ENCODE measurements at regions not wholly inside any gene's neighbourhood (a gene's known extent, or its start where the extent isn't known, plus 50 kb on each side); places are given as distances from the start of the nearest gene placed in this dataset.

- intact Hi-C loops (cut with micrococcal nuclease) = no loop called here
Observed at GRCh38 chr18:40687399-40687798, 1267.6 kb upstream of the PIK3C3 start.

- intact Hi-C loops (cut with micrococcal nuclease) = no loop called here
Observed at GRCh38 chr18:40686836-40687235, 1268.2 kb upstream of the PIK3C3 start.

DNA sequence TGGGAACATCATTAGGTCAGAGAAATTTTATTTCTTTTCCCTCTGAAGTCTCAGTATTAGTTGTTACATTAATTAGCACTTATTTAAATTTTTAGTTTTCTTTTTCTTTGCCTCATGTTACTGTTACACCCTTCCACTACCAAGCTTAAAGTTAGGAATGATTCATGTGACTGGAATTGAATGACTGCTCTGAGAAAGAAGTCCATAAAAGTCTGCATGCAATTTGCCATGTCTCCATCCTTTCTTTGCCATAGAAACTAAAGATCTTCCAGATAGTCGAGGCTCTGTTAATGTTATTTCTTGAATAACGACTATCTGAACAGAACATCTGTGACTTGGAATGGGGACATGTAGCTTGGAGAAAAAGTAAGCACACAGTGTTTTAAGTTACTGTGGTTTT is 1269.8 kb upstream of the PIK3C3 start:
- intact Hi-C loops (cut with micrococcal nuclease) = no loop called here

- intact Hi-C loops (cut with micrococcal nuclease) = no loop called here
Observed at GRCh38 chr18:40678318-40678717, 1276.7 kb upstream of the PIK3C3 start.

DNA sequence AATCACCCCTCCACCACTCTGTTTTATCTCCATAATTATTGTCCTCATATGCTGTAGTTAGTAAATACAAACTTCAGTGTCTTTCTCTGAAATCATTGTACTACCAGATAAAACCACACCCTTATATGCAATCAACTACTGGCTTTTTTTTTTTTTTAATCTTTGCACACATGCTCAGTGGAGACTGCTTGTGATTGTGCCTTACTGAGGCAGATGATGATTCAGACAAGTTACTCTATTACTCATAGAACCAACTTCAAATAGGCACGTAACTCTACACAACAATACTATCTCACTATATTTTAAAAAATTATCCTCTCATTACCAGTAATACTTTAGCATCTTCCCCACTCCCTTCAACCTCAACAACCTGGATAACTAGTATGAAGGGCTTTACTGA is 1278.4 kb upstream of the PIK3C3 start:
- intact Hi-C loops (cut with micrococcal nuclease) = no loop called here

DNA sequence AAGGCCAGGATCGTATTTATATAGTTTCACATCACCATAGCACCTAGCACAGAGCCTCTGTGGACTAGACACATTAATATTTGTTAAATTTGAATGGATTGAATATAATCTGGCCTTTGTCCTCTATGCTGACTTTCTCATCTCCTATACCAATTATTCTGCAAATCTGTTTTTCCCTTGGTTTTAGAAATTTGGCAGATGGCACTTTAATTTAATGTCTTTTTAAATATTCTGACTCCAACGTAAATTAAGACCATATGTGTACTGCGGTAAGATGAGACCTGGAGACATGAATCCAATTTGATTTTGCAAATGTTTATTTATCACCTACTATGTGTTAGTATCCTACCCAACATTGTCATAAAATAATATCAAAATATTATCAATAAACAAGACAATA is 1281.9 kb upstream of the PIK3C3 start:
- intact Hi-C loops (cut with micrococcal nuclease) = no loop called here

GRCh38 chr18:40672590-40672989 is 1282.4 kb upstream of the PIK3C3 start:
- intact Hi-C loops (cut with micrococcal nuclease) = no loop called here

DNA sequence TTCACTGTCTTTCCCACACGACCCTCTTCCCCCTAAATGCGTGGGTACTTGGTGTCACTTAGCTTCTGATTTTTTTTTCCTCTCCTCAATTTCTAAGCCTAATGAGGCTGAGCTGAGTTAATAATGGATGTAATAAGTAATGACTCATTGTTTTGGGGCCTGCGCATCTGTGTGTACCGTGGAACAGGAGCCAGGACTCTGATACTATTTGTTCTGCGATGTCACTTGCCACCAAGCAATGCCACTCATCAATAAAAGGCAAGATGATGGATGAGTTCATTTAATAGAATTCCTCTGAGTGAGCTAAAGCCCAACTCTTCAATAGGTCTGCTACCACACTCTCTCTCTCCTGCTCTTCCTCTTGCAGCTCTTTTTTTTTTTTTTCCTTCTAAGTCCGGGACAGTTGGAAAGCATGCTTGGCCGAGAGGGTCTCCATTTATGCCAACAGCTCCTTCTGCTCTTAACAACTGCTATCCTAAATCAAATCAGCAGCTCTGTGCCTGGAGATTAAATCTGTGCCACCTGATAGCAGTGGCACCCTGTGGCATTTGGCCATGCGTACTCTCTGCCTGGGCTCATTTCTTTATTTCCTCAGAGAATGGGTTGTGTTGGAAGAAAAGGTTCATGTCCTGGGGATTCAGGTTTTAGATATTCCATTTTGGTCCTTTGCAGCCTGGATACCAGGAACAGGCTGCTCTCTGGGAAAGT is 1284.2 kb upstream of the PIK3C3 start:
- intact Hi-C loops (cut with micrococcal nuclease) = no loop called here

DNA sequence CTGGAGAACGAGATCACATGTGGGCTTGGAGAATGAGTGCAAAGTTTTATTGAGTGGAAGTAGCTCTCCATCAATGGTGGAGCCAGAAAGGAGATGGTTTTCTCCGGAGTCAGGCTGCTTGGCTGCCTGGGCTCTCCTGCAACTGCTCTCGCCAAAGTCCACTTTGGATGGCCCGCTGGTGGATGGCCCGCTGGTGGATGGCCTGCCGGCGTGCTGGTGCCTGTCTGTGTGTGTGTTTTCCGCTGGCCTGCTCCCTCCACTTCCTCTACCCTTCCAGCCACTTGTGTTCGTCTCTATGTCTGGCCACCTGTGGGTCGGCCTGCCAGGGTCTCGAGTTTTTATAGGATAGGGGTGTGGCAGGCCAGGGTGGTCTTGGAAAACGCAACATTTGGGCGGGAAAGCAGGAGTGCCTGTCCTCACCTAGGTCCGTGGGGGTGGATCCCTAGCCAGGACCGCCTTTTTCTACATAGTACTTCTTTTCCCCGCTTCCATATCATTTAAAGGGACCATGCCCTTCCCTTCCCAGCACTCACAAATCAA is 1292.1 kb upstream of the PIK3C3 start:
- intact Hi-C loops (cut with micrococcal nuclease) = no loop called here

GRCh38 chr18:40653682-40654081 is 1301.4 kb upstream of the PIK3C3 start:
- intact Hi-C loops (cut with micrococcal nuclease) = no loop called here

DNA sequence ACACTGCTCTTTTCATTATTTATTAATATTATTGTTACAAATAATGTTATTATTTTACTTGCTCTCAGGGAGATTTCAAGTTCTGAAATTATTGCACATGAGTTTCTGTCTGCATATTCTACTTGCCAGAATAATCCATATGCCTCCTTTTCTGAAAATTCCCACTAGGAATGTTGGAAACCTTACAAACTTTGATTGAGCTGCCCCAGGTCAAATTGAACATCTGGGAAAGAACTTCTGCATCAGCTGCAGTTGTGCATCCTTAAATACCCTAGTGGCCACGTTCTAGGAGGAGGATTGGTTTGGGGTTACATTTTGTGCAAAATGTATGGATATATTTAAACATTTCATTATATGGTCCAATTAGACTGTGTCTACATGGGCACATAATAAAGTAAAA is 1302.7 kb upstream of the PIK3C3 start:
- intact Hi-C loops (cut with micrococcal nuclease) = no loop called here

DNA sequence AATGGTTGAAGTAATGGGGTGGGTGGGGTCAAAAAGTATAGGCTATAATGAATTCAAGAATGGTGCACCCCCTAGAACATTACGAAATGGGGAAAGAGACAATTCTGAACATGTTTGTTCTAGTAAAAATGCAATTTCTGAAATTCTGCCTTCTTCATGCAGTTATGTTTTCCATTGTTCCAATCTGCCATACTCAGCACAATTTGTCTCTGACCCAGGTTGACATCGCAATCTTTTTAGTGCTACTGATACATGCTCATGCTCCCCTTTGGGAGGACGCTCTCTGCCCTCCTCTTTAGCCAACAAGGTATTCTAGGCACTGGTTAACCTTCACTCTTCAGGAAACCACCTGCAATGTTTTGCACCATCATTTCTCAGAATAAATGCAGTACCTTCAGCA is 1303.9 kb upstream of the PIK3C3 start:
- intact Hi-C loops (cut with micrococcal nuclease) = no loop called here

DNA sequence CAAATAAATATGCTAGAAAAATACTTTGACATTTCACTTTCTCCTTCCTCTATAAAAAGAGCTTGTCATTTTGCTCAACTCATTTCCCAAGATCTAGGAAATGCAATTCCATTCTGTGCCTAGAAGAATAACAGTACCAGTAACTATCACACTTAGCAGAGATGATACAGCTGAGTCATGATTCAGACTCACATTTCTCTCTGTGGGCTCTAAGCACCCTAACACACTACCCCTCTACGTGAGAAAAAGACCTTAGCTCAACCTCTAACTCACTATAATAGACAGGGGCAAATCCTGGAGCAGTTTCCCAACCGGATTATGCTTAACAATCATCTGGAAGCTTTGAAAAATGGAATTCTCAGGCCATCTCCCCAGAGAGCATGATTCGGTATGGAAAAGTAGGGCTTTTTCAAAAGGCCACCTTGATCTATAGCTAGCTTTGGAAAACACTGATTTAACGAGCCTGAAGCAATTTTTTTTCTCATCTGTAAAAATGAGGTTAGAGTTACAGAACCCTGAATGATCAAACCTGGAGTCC is 1312.3 kb upstream of the PIK3C3 start:
- intact Hi-C loops (cut with micrococcal nuclease) = no loop called here

DNA sequence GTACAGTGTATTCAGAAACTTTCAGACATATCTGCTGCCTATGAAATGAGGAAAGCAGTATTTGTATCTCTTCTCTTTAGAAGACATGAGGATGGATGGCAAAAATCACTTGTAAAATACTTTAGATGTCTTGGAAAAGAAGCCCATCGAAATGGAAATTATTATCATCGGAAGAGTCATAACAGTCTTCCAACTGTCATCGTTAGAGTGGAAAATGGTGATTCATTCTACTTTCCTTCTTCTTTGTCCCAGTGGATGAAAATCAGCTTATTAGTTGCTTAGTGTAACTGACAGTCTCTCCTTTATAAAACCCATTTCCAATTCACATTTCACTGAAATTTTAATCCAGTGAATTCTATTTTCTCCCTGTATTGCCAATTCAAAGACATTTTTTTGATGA is 1323.7 kb upstream of the PIK3C3 start:
- intact Hi-C loops (cut with micrococcal nuclease) = no loop called here

GRCh38 chr18:40630496-40630895 is 1324.5 kb upstream of the PIK3C3 start:
- intact Hi-C loops (cut with micrococcal nuclease) = no loop called here

GRCh38 chr18:40624959-40625358 is 1330.1 kb upstream of the PIK3C3 start:
- intact Hi-C loops (cut with micrococcal nuclease) = no loop called here

- intact Hi-C loops (cut with micrococcal nuclease) = no loop called here
Observed at GRCh38 chr18:40613721-40614120, 1341.3 kb upstream of the PIK3C3 start.

DNA sequence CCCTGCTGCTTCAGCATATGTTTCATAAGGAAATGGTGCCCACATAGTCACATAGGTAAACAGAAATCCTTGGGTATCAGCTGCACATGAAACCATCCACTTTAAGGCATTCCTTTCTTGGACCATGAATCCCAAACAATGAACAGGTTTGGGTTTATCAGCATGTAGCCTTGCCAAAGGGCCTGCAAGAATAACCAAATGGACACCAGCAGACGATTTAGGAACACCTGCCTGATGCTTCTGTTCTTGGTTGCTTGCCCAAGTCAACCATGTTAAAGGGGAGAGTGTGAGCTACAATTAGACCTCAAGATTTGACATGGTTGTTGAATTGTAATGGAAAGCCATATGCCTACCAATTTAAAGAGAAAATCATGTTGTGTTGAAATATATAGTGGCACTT is 1342.7 kb upstream of the PIK3C3 start:
- intact Hi-C loops (cut with micrococcal nuclease) = no loop called here

- intact Hi-C loops (cut with micrococcal nuclease) = no loop called here
Observed at GRCh38 chr18:40608226-40608625, 1346.8 kb upstream of the PIK3C3 start.

DNA sequence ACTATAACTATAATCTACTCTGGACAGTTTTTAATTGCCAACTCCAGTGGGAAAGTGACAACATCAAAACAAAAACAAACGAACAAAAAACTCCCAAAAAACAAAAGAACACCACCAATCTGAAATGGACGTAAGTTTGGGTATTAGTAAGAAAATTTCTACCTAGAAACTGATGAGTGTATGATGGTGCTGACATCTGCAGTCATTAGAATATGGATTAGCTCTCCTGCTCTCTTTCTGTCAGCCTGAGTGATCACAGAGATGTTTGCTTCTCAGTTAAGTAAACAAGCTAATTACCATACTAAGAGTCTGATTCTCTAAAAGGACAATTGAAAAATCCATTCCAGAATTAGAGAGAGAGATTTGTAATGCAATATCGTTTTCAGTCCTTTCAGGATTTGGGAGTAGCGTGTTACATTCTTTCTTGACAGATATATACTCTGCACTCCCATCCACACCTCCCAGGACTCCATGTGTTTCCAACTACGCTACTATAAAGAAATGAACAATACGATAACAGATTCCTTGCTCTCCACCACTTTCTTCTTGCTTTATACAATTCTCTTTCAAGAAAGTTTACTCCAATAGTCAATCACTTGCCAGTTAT is 1347.4 kb upstream of the PIK3C3 start:
- intact Hi-C loops (cut with micrococcal nuclease) = no loop called here

GRCh38 chr18:40606996-40607395 is 1348.0 kb upstream of the PIK3C3 start:
- intact Hi-C loops (cut with micrococcal nuclease) = no loop called here

DNA sequence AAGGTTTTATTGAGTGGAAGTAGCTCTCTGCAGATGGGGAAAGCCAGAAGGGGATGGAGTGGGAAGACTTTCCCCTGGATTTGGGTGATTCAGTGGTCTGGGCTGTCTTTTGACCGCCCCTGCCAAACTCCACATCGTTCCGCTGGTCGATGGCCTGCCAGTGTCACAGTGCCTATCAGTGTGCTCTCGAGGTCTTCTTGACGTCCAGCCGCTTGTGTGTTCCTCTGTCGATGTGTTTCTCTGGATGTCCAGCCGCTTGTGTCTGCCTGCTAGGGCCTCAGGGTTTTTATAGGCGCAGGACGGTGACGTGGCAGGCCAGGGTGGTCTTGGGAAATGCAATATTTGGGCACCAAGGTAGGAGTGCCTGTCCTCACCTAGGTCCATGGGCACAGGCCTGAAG is 1371.4 kb upstream of the PIK3C3 start:
- intact Hi-C loops (cut with micrococcal nuclease) = no loop called here

- intact Hi-C loops (cut with micrococcal nuclease) = no loop called here
Observed at GRCh38 chr18:40582105-40582504, 1372.9 kb upstream of the PIK3C3 start.
